ENCODE measurements at regions not wholly inside any gene's neighbourhood (a gene's known extent, or its start where the extent isn't known, plus 50 kb on each side); places are given as distances from the start of the nearest gene placed in this dataset.

GRCh38 chr7:67448271-67448670 lies 451.6 kb downstream of the TYW1 start:
- no peaks in the 10 kb centered on the region for H3K9me2 ChIP-seq (replicated peaks; ENCODE audit: low read length)
- DNase-seq (no peak), ATAC-seq (no peak)
- no peak overlapping the region for H3K4me3 ChIP-seq (ENCODE audit: low read length)
- no peaks in the 10 kb centered on the region for H3K79me2 ChIP-seq (ENCODE audit: low read length)
- BruUV-seq (replicated peaks): no TSS peak
- H3K27me3 ChIP-seq (ENCODE audit: low read length): no peaks in the 10 kb centered on the region
- H3K9ac ChIP-seq (ENCODE audit: low read length): no peak overlapping the region
- H3K4me2 ChIP-seq (ENCODE audit: low read length): no peak overlapping the region
- H2AFZ ChIP-seq (ENCODE audit: low read length): no peak overlapping the region
- no peaks in the 10 kb centered on the region for H4K20me1 ChIP-seq (ENCODE audit: low read length)
- TF ChIP-seq CTCF (conservative IDR thresholded peaks at IDR 0.05; ENCODE audit: low read depth, low read length): no peak
- no peak for TF ChIP-seq EZH2phosphoT487 (IDR thresholded peaks at IDR 0.05; ENCODE audit: borderline replicate concordance, low read length)
- TF ChIP-seq EZH2 (IDR thresholded peaks at IDR 0.05; ENCODE audit: low read length, unreplicated experiment): no peak
- ChIA-PET CTCF (no interaction called here), POLR2A (ENCODE audit: unreplicated experiment) (no interaction called here)
- H3K36me3 ChIP-seq (ENCODE audit: low read depth, low read length): no peaks in the 10 kb centered on the region
- H3K4me1 ChIP-seq (ENCODE audit: insufficient read depth, low read length): no peaks in the 10 kb centered on the region
- no peak overlapping the region for H3K27ac ChIP-seq (ENCODE audit: low read length)
- no peaks in the 10 kb centered on the region for H3K9me3 ChIP-seq (ENCODE audit: low read length)
- H3F3A ChIP-seq (ENCODE audit: low read length, unreplicated experiment): no peaks in the 10 kb centered on the region
- intact Hi-C loops (cut with micrococcal nuclease): no loop called here

DNA sequence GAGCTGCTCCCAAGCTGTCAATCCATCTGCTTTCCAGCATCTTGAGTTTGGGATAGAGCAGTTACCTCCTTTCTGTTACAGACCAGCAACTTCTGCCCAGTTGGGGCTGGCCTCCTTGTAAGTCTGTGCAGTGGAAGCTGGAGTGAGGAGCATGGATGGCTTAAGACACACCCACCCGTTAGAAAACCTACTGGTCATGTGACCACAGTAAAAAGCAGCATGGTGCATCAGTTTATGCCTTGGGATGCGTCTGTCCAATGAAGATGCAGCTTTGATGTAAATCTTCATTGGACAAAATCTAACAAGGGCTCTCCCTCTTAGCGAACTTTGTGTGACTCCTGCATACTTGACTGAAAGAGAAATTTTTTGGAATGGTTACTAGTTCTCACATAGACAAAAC lies 453.5 kb downstream of the TYW1 start:
- H3K4me2 ChIP-seq (ENCODE audit: low read length): no peak overlapping the region
- CTCF ChIA-PET: interaction anchor here (0.6 kb wide), 1 partner anchor 13 kb away, joined by 8 read pairs; no protein-coding TSS in a partner anchor
- H3F3A ChIP-seq (ENCODE audit: low read length, unreplicated experiment): no peaks in the 10 kb centered on the region
- no peaks in the 10 kb centered on the region for H3K27me3 ChIP-seq (ENCODE audit: low read length)
- no peak overlapping the region for H3K9ac ChIP-seq (ENCODE audit: low read length)
- DNase-seq (no peak), ATAC-seq (no peak)
- no TSS peak for BruUV-seq (replicated peaks)
- H2AFZ ChIP-seq (ENCODE audit: low read length): no peak overlapping the region
- POLR2A ChIA-PET (ENCODE audit: unreplicated experiment): no interaction called here
- no peaks in the 10 kb centered on the region for H3K36me3 ChIP-seq (ENCODE audit: low read depth, low read length)
- no peaks in the 10 kb centered on the region for H3K4me1 ChIP-seq (ENCODE audit: insufficient read depth, low read length)
- H3K27ac ChIP-seq (ENCODE audit: low read length): no peak overlapping the region
- no peak overlapping the region for H3K4me3 ChIP-seq (ENCODE audit: low read length)
- H4K20me1 ChIP-seq (ENCODE audit: low read length): no peaks in the 10 kb centered on the region
- no peaks in the 10 kb centered on the region for H3K9me2 ChIP-seq (replicated peaks; ENCODE audit: low read length)
- intact Hi-C loops (cut with micrococcal nuclease): no loop called here
- no peaks in the 10 kb centered on the region for H3K79me2 ChIP-seq (ENCODE audit: low read length)
- no peak for TF ChIP-seq EZH2 (IDR thresholded peaks at IDR 0.05; ENCODE audit: low read length, unreplicated experiment)
- no peak for TF ChIP-seq EZH2phosphoT487 (IDR thresholded peaks at IDR 0.05; ENCODE audit: borderline replicate concordance, low read length)
- no peak for TF ChIP-seq CTCF (conservative IDR thresholded peaks at IDR 0.05; ENCODE audit: low read depth, low read length)
- H3K9me3 ChIP-seq (ENCODE audit: low read length): no peaks in the 10 kb centered on the region

- no TSS peak for BruUV-seq (replicated peaks)
- H3K9me2 ChIP-seq (replicated peaks; ENCODE audit: low read length): no peaks in the 10 kb centered on the region
- no peak overlapping the region for H3K9ac ChIP-seq (ENCODE audit: low read length)
- H3K4me3 ChIP-seq (ENCODE audit: low read length): no peak overlapping the region
- no peak for DNase-seq
- no peaks in the 10 kb centered on the region for H3K79me2 ChIP-seq (ENCODE audit: low read length)
- no peak for ATAC-seq
- no peak overlapping the region for H2AFZ ChIP-seq (ENCODE audit: low read length)
- H3K4me2 ChIP-seq (ENCODE audit: low read length): no peak overlapping the region
- intact Hi-C loops (cut with micrococcal nuclease): no loop called here
- ChIA-PET CTCF (no interaction called here), POLR2A (ENCODE audit: unreplicated experiment) (no interaction called here)
- H3K4me1 ChIP-seq (ENCODE audit: insufficient read depth, low read length): no peaks in the 10 kb centered on the region
- H3F3A ChIP-seq (ENCODE audit: low read length, unreplicated experiment): no peaks in the 10 kb centered on the region
- H3K27me3 ChIP-seq (ENCODE audit: low read length): no peaks in the 10 kb centered on the region
- no peak overlapping the region for H3K27ac ChIP-seq (ENCODE audit: low read length)
- no peaks in the 10 kb centered on the region for H3K36me3 ChIP-seq (ENCODE audit: low read depth, low read length)
- TF ChIP-seq EZH2phosphoT487 (IDR thresholded peaks at IDR 0.05; ENCODE audit: borderline replicate concordance, low read length) (no peak), CTCF (conservative IDR thresholded peaks at IDR 0.05; ENCODE audit: low read depth, low read length) (no peak), EZH2 (IDR thresholded peaks at IDR 0.05; ENCODE audit: low read length, unreplicated experiment) (no peak)
- H3K9me3 ChIP-seq (ENCODE audit: low read length): no peaks in the 10 kb centered on the region
- no peaks in the 10 kb centered on the region for H4K20me1 ChIP-seq (ENCODE audit: low read length)
Measured at GRCh38 chr7:67451306-67451705, 454.7 kb downstream of the TYW1 start.
